GM04503 (cell line): ENCODE measurements at regions not wholly inside any gene's neighbourhood (a gene's known extent, or its start where the extent isn't known, plus 50 kb on each side); places are given as distances from the start of the nearest gene placed in this dataset.

Source experiments
- DNase-seq: peaks from one replicate; pipeline ENCODE4 v3.0.0-alpha.2; 2012; ENCODE audit warnings: low read depth

DNA sequence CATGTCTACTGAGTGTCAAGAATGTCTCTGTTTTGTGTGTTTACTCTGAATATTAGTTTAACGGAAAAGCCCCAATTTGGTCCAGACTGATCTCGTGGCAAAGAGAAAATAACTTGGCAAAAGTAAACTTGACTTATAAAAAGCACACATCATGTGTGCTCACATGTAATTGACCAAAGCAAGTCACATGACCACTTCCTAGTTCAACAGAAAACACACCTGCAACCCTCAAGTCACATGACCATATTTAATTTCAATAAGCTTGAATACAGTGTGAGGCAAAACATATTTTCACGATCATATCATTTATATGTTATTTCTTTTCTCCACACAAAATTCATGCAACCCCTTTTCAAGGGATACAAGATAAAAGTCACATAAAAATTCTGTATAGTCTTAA, 662.4 kb downstream of the SLITRK1 start:
- no peak for DNase-seq

GRCh38 chr13:83216479-83217245, 665.6 kb downstream of the SLITRK1 start:
- DNase-seq: no peak

DNA sequence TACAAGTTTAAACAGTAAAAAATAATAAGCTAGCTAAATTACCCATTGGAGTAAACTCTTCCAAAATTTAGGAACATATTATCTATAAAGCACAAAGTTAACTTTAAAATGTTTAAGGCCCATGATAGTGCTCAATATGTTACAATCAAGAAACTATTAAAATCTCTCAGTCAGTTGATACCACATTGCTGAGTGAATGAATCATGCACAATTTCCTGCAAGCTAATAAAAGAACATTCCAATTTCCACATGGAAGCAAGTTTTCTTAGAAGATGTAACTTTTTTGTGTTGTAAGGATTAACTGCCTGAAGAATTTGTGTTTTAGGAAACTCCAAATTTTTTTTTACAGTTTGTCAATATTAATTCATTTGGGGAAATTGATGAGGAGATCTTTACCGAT, 666.6 kb downstream of the SLITRK1 start:
- DNase-seq: peak; percentile 39

GRCh38 chr13:83214452-83214851, 667.8 kb downstream of the SLITRK1 start:
- DNase-seq: no peak

- peak; percentile 27 for DNase-seq
Measured at GRCh38 chr13:83211301-83211700, 671.0 kb downstream of the SLITRK1 start.

DNA sequence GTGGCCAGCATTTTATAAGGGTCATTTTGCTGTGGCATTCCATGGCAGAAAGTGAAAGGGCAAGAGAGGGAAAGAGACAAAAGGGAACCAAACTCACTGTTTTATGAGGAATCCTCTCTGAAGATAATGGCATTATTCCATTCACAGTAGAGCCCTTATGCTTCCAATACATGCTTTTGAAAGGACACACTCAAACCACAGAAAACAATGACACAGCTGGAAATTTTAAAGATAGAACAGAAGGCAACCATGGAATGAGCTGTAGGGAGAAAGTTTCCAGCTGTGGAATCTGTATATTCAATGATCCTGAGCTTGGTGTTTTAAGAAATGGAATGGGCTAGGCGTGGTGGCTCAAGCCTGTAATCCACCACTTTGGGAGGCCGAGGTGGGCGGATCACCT, 677.4 kb downstream of the SLITRK1 start:
- no peak for DNase-seq

DNA sequence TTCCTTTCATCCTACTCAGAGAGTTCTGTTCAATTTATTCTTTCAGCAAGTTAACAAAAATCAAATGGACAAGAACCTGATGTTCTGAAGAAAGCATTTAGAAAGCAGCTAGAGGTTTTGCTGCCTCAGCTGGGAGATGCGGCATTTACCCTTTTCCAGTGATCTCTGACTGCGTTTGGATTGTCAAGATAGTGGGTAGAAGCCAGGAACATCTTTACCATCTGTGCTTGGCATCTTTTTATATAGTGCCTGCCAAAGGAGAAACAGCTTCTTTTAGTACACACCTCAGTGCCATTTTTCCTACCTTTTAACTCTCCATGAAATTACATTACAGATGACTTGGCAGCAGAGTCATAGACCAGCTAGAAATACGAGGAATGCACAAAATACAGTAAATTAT, 680.8 kb downstream of the SLITRK1 start:
- no peak for DNase-seq

DNA sequence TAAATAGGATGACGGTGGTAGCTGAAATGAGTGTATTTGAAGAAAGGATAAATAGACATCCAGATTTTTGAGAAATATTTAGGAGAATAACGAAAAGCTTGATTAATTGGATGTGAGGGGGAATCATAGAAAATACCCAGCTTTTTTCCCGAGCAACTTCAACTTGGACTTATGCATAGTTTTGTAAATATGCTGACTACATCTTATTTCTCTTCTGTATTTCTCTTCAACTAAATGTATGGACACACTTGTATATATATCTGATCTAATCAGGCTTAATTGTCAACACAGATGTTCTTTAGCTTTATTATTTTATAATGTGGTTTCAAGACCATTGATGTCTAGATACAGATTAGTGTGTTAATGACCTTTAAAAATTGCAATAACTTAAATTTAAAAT, 685.0 kb downstream of the SLITRK1 start:
- DNase-seq: no peak

DNA sequence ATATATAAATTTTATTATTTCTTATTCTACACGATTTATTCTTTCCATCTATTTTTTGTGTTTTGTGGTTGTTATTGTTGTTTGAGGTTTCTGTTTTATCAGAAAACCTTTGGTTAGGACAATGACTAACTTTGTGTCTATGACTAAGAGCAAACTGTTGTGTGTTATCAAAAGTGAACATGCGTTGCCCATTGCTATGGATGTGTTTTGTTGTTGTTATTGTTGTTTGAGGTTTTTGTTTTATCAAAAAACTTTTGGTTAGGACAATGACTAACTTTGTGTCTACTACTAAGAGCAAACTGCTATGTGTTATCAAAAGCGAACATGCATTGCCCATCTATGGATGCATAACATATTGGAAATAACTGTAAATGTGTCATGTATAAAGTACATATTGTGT, 692.3 kb downstream of the SLITRK1 start:
- DNase-seq: no peak

DNA sequence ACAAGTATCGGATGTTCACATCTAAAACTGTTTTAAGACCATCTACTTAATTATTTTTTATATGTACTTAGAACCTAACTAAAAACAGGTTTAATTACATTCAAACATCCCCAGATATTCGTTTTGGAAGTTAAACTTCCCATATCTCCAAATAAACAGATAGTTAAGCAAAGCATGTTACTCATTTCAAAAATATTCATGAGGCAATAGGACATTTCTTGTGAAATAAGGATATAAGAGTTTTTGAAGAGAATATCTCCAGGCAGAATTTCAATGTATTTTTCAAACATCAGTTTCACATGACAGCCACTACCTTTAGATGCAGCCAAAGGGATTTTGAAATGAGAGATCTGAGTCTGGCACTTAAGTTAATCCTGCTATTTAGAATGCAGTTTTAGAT, 697.5 kb downstream of the SLITRK1 start:
- DNase-seq: peak; percentile 7

DNA sequence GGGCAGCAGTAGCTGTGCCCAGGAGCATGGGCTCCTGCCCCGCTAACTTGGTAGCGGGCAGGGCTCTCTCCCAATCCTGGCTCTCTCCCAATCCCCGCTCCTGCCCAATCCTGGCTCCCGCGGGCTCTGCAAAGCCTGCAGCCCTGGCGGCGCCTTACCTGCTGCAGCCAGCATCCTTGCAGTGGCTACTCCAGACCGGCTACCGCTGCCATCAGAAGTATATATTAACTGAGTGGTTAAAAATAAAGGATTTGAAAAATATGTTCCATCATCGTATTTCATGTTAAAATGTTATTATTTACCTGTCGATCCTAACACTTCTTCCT, 698.2 kb downstream of the SLITRK1 start:
- DNase-seq: no peak

DNA sequence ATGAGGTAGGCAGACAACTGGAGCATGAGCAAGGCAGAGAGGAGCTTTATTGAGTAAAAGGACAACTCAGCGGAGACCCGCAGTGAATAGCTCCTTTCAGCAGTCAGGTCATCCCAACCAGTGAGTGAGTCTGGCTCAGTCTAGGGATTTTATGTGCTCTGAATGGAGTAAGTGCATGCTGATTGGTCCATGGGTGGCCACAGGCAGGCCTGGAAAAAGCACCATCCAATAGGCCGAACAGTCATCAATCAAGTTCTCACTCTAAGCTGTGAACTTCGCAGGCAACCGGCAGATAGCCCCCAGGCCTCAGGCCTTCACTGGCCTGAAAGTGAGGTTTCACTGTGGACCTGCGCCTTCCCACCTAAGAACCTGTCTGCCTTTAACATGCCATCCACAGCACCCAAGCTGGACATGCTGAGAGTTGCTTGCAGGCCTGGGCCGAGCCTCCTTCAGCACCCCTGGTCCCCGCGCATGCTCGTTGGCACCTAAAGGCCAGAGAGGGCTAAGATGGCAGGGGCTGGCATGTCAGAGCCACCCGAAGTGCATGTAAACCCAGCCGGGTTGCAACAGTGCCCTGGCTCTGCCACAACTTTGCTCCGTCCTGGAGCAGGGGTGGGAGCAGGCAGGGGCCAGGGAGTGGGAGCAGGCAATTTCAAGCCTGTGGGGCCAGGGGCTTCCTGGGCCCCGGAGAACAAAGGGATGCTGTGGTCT, 698.7 kb downstream of the SLITRK1 start:
- no peak for DNase-seq

- DNase-seq: no peak
Measured at GRCh38 chr13:83182845-83183244, 699.4 kb downstream of the SLITRK1 start.

DNA sequence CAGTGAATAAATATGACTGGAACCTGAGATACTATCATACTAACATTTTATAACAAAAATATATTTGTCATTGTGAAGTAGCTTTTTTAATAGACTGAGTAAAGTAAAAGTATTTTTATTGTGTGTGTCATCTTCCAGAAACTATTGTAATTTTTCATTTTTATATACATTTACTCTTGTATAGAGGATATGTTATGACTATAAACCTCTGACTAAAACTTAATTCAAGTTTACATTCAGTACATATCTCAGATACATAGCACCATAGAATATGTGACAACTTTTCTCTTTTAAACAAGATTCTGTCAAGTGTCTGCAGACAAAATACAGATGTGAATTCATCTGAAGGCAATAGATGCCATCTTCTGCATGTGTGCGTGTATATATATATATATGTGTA, 704.3 kb downstream of the SLITRK1 start:
- DNase-seq: no peak

- no peak for DNase-seq
Measured at GRCh38 chr13:83168590-83168989, 713.7 kb downstream of the SLITRK1 start.

GRCh38 chr13:83167203-83167602, 715.1 kb downstream of the SLITRK1 start:
- no peak for DNase-seq

DNA sequence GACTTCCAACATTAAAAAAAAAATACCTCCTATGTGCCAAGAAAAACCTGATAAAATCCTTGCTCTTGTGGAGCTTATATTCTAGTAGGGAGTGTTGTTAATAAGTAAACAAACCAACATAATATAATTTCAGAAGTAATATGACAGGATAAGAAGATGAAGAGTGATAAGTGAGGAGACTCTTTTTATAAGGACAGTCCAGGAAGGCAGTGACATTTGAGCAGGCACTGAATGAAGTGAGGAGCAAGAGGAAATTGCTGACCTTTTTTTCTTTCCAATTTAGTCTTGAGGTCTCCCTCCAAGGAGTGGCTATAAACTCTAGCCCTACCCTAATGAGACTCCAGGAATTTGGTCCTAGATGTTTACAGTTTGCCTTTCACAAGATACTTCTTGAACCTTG, 715.7 kb downstream of the SLITRK1 start:
- DNase-seq: no peak

DNA sequence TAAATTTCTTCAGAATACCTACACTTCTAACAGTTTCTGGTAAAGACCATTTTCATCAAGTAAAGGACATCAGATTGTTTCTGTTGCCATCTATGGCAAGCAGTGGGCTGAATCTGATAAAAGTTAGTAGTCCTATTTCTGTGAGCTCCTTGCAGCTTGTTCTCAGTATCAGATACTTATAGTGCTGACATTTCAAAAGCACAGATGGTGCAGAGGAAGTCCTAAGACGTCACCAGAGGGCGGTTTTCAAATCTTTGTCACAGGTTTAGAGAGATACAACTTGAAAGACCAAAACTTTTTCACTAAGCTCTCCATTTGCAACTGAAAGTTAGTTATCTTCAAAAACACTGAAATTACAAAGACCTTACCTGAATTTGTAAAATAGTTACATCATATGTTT, 719.8 kb downstream of the SLITRK1 start:
- no peak for DNase-seq

GRCh38 chr13:83153848-83154247, 728.4 kb downstream of the SLITRK1 start:
- no peak for DNase-seq

GRCh38 chr13:83151308-83151660, 731.0 kb downstream of the SLITRK1 start:
- peak; percentile 1 for DNase-seq

GRCh38 chr13:83150616-83151307, 731.5 kb downstream of the SLITRK1 start:
- DNase-seq: peak; percentile 5

GRCh38 chr13:83136660-83137059, 745.6 kb downstream of the SLITRK1 start:
- DNase-seq: no peak

- DNase-seq: no peak
Measured at GRCh38 chr13:83125791-83126190, 756.5 kb downstream of the SLITRK1 start.
